K562 (cell line): ENCODE measurements at regions not wholly inside any gene's neighbourhood (a gene's known extent, or its start where the extent isn't known, plus 50 kb on each side); places are given as distances from the start of the nearest gene placed in this dataset.

Experiments used
- ADNP ChIP-seq: fragments of 200-800 bp; sonication (Bioruptor generic); IDR thresholded peaks from 2 replicates; pipeline ENCODE4 v1.6.1; 2016; ENCODE audit warnings: missing genetic modification characterization, missing compliant biosample characterization
- CCAR2 ChIP-seq: fragments of 200-400 bp; formaldehyde crosslinking; IDR thresholded peaks from 2 replicates; pipeline ENCODE4 v1.6.1; 2017; ENCODE audit warnings: mild to moderate bottlenecking, low read depth, low read length
- CTCF ChIP-seq, 3 experiments: IDR thresholded peaks in 2 of 3; conservative IDR thresholded peaks in 1 of 3; 2 replicates each; pipeline ENCODE4 v1.5.1; 2011 to 2012; ENCODE audit warnings: low read length in 3 of 3, mild to moderate bottlenecking in 3 of 3, control low read depth in 2 of 3, improper control_type of control experiment in 1 of 3, inconsistent platforms in 1 of 3, low read depth in 1 of 3, mixed read lengths in 1 of 3, moderate library complexity in 1 of 3; ENCODE audit not compliant: insufficient read depth in 2 of 3
- KLF10 ChIP-seq: fragments of 250-450 bp; sonication (Bioruptor Pico); IDR thresholded peaks from 2 replicates; pipeline ENCODE4 v1.6.1; 2021; ENCODE audit warnings: matching md5 sums
- MAZ ChIP-seq, 2 experiments: fragments of 450-650 bp in 1 of 2; sonication (generic) in 1 of 2; formaldehyde crosslinking; IDR thresholded peaks in 1 of 2; conservative IDR thresholded peaks in 1 of 2; 2 replicates each; pipeline versions ENCODE4 v1.4.0 to v1.5.0; 2020; ENCODE audit warnings: mild to moderate bottlenecking in 1 of 2, missing genetic modification reagents in 1 of 2
- MNT ChIP-seq, 2 experiments: fragments of 450-650 bp; conservative IDR thresholded peaks; 2 replicates each; pipeline ENCODE4 v1.6.1; 2017; ENCODE audit warnings: mild to moderate bottlenecking in 2 of 2, moderate library complexity in 2 of 2
- MYNN ChIP-seq, 2 experiments: sonication (generic); formaldehyde crosslinking in 1 of 2; IDR thresholded peaks; 2 replicates each; pipeline versions ENCODE4 v1.5.0 to v1.6.1; 2016 to 2020; ENCODE audit warnings: antibody characterized with exemption in 1 of 2, missing genetic modification reagents in 1 of 2
- ZNF778 ChIP-seq: fragments of 450-650 bp; formaldehyde crosslinking; IDR thresholded peaks from 2 replicates; pipeline ENCODE4 v1.4.0; 2020; ENCODE audit warnings: mild to moderate bottlenecking, moderate library complexity

GRCh38 chr7:26101361-26102151, 50.4 kb upstream of the NFE2L3 start:
- TF ChIP-seq ZNF778 (CRISPR knock-in tag), result no peak
- TF ChIP-seq MYNN (IDR thresholded peaks at IDR 0.05), result no peak
- no peak for TF ChIP-seq MYNN (CRISPR knock-in tag; IDR thresholded peaks at IDR 0.05)
- no peak for TF ChIP-seq KLF10 (CRISPR knock-in tag)
- TF ChIP-seq CCAR2, result no peak
- TF ChIP-seq ADNP, result no peak
- TF ChIP-seq MNT (conservative IDR thresholded peaks at IDR 0.05), result no peak
- TF ChIP-seq CTCF (IDR thresholded peaks at IDR 0.05 in 2 of 3, conservative IDR thresholded peaks at IDR 0.05 in 1 of 3; ENCODE audit: insufficient read depth in 2 of 3, low read depth in 1 of 3, low read length in 3 of 3), result no peak
- no peak for TF ChIP-seq MAZ (CRISPR knock-in tag; conservative IDR thresholded peaks at IDR 0.05 in 1 of 2, IDR thresholded peaks at IDR 0.05 in 1 of 2)
